Neural cell (in vitro differentiated cells): ENCODE measurements at regions not wholly inside any gene's neighbourhood (a gene's known extent, or its start where the extent isn't known, plus 50 kb on each side); places are given as distances from the start of the nearest gene placed in this dataset.

Source experiments
- EP300 ChIP-seq: fragments of 450-650 bp; conservative IDR thresholded peaks from 2 replicates; pipeline ENCODE4 v1.6.1; 2014; ENCODE audit warnings: antibody characterized with exemption, mild to moderate bottlenecking, moderate library complexity; ENCODE audit not compliant: poor library complexity, severe bottlenecking
- EZH2 ChIP-seq: fragments of 200-600, 300-800 bp; shearing (Covaris generic), sonication (generic); IDR thresholded peaks from 2 replicates; pipeline ENCODE4 v1.6.1; 2014; ENCODE audit warnings: antibody characterized with exemption, low read length, borderline replicate concordance, mild to moderate bottlenecking; ENCODE audit not compliant: insufficient read depth, poor library complexity, severe bottlenecking
- POLR2AphosphoS5 ChIP-seq: IDR thresholded peaks from 2 replicates; pipeline ENCODE4 v1.6.1; 2012
- SMC3 ChIP-seq: fragments of 450-650 bp; conservative IDR thresholded peaks from 2 replicates; pipeline ENCODE4 v1.6.1; 2014; ENCODE audit warnings: antibody characterized with exemption, mild to moderate bottlenecking, moderate library complexity; ENCODE audit not compliant: poor library complexity
- TF ChIP-seq, protein P1 (sequence below): fragments of 450-650 bp; IDR thresholded peaks from 2 replicates; pipeline ENCODE4 v1.5.1; 2014; ENCODE audit warnings: antibody characterized with exemption, mild to moderate bottlenecking, moderate library complexity; ENCODE audit not compliant: poor library complexity, severe bottlenecking
- TF ChIP-seq, protein P2 (sequence below): IDR thresholded peaks from 2 replicates; pipeline ENCODE4 v1.6.1; 2012; ENCODE audit warnings: borderline replicate concordance

DNA sequence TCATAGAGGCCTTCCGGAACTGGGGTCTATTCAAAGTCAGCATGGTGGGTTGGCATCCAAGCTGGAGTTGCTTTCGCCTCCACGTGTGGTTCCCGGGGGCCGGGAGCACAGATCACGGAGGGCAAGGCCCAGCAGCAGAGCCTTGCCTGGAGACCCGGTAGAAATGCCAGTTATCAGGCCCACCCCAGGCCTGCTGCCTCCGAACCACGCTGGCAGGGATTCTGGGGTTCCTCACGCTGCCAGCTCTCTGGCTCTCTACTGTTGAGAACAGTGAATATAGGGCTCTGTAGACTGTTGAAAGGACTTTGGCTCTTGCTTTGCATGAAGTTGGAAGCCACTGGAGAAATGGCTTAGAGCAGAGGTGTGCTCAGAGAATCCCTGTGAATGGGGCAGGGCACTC lies 127.5 kb downstream of the RIPK4 start:
- TF ChIP-seq, protein P1, sequence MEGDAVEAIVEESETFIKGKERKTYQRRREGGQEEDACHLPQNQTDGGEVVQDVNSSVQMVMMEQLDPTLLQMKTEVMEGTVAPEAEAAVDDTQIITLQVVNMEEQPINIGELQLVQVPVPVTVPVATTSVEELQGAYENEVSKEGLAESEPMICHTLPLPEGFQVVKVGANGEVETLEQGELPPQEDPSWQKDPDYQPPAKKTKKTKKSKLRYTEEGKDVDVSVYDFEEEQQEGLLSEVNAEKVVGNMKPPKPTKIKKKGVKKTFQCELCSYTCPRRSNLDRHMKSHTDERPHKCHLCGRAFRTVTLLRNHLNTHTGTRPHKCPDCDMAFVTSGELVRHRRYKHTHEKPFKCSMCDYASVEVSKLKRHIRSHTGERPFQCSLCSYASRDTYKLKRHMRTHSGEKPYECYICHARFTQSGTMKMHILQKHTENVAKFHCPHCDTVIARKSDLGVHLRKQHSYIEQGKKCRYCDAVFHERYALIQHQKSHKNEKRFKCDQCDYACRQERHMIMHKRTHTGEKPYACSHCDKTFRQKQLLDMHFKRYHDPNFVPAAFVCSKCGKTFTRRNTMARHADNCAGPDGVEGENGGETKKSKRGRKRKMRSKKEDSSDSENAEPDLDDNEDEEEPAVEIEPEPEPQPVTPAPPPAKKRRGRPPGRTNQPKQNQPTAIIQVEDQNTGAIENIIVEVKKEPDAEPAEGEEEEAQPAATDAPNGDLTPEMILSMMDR: no peak
- TF ChIP-seq EP300: no peak
- no peak for TF ChIP-seq EZH2
- TF ChIP-seq SMC3: no peak
- TF ChIP-seq, protein P2, sequence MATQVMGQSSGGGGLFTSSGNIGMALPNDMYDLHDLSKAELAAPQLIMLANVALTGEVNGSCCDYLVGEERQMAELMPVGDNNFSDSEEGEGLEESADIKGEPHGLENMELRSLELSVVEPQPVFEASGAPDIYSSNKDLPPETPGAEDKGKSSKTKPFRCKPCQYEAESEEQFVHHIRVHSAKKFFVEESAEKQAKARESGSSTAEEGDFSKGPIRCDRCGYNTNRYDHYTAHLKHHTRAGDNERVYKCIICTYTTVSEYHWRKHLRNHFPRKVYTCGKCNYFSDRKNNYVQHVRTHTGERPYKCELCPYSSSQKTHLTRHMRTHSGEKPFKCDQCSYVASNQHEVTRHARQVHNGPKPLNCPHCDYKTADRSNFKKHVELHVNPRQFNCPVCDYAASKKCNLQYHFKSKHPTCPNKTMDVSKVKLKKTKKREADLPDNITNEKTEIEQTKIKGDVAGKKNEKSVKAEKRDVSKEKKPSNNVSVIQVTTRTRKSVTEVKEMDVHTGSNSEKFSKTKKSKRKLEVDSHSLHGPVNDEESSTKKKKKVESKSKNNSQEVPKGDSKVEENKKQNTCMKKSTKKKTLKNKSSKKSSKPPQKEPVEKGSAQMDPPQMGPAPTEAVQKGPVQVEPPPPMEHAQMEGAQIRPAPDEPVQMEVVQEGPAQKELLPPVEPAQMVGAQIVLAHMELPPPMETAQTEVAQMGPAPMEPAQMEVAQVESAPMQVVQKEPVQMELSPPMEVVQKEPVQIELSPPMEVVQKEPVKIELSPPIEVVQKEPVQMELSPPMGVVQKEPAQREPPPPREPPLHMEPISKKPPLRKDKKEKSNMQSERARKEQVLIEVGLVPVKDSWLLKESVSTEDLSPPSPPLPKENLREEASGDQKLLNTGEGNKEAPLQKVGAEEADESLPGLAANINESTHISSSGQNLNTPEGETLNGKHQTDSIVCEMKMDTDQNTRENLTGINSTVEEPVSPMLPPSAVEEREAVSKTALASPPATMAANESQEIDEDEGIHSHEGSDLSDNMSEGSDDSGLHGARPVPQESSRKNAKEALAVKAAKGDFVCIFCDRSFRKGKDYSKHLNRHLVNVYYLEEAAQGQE: no peak
- no peak for TF ChIP-seq POLR2AphosphoS5
